ENCODE measurements at regions not wholly inside any gene's neighbourhood (a gene's known extent, or its start where the extent isn't known, plus 50 kb on each side); places are given as distances from the start of the nearest gene placed in this dataset.

- no peak for ATAC-seq
- TF ChIP-seq ESRRG (CRISPR knock-in tag; IDR thresholded peaks at IDR 0.05) (no peak), ARNTL (CRISPR knock-in tag; IDR thresholded peaks at IDR 0.05; ENCODE audit: borderline replicate concordance, low read depth) (no peak), CSDC2 (CRISPR knock-in tag; IDR thresholded peaks at IDR 0.05) (no peak), CREB5 (CRISPR knock-in tag; IDR thresholded peaks at IDR 0.05; ENCODE audit: low read depth) (no peak), ZFP30 (CRISPR knock-in tag; IDR thresholded peaks at IDR 0.05) (no peak), GLIS3 (CRISPR knock-in tag; IDR thresholded peaks at IDR 0.05) (no peak), ZNF8 (CRISPR knock-in tag; IDR thresholded peaks at IDR 0.05) (no peak), PATZ1 (CRISPR knock-in tag; IDR thresholded peaks at IDR 0.05; ENCODE audit: borderline replicate concordance) (no peak), TOX (CRISPR knock-in tag; IDR thresholded peaks at IDR 0.05; ENCODE audit: borderline replicate concordance) (no peak), TCF4 (CRISPR knock-in tag; IDR thresholded peaks at IDR 0.05; ENCODE audit: borderline replicate concordance) (no peak), TSHZ2 (CRISPR knock-in tag; IDR thresholded peaks at IDR 0.05) (no peak), ZFP3 (CRISPR knock-in tag; IDR thresholded peaks at IDR 0.05) (no peak), SNAI2 (CRISPR knock-in tag; IDR thresholded peaks at IDR 0.05) (no peak), ZNF70 (CRISPR knock-in tag; IDR thresholded peaks at IDR 0.05) (no peak), BACH2 (CRISPR knock-in tag; IDR thresholded peaks at IDR 0.05; ENCODE audit: borderline replicate concordance) (no peak), PPARA (CRISPR knock-in tag; IDR thresholded peaks at IDR 0.05; ENCODE audit: borderline replicate concordance) (no peak), POU6F1 (CRISPR knock-in tag; IDR thresholded peaks at IDR 0.05; ENCODE audit: borderline replicate concordance, low read depth) (no peak), CSRNP3 (CRISPR knock-in tag; IDR thresholded peaks at IDR 0.05) (no peak)
Observed at GRCh38 chr13:107617527-107617926, 597.8 kb downstream of the LIG4 start.

- TF ChIP-seq ZNF70 (CRISPR knock-in tag; IDR thresholded peaks at IDR 0.05) (no peak), ZNF565 (CRISPR knock-in tag; conservative IDR thresholded peaks at IDR 0.05; ENCODE audit: low read depth) (no peak), ARNTL (CRISPR knock-in tag; IDR thresholded peaks at IDR 0.05; ENCODE audit: borderline replicate concordance, low read depth) (no peak), RARB (CRISPR knock-in tag; IDR thresholded peaks at IDR 0.05) (no peak)
- ATAC-seq, result no peak
Observed at GRCh38 chr13:107612376-107612775, 603.0 kb downstream of the LIG4 start.

- ATAC-seq, result no peak
Observed at GRCh38 chr13:107608736-107609135, 606.6 kb downstream of the LIG4 start.

More at GRCh38 chr13:107608736-107609135, 606.6 kb downstream of the LIG4 start:
- TF ChIP-seq ZNF565 (CRISPR knock-in tag; conservative IDR thresholded peaks at IDR 0.05; ENCODE audit: low read depth), result no peak
- TF ChIP-seq ARNTL (CRISPR knock-in tag; IDR thresholded peaks at IDR 0.05; ENCODE audit: borderline replicate concordance, low read depth), result no peak
- no peak for TF ChIP-seq ZNF70 (CRISPR knock-in tag; IDR thresholded peaks at IDR 0.05)
- TF ChIP-seq PPARA (CRISPR knock-in tag; IDR thresholded peaks at IDR 0.05; ENCODE audit: borderline replicate concordance), result no peak
- TF ChIP-seq PATZ1 (CRISPR knock-in tag; IDR thresholded peaks at IDR 0.05; ENCODE audit: borderline replicate concordance), result no peak
